ENCODE measurements at regions not wholly inside any gene's neighbourhood (a gene's known extent, or its start where the extent isn't known, plus 50 kb on each side); places are given as distances from the start of the nearest gene placed in this dataset.

DNA sequence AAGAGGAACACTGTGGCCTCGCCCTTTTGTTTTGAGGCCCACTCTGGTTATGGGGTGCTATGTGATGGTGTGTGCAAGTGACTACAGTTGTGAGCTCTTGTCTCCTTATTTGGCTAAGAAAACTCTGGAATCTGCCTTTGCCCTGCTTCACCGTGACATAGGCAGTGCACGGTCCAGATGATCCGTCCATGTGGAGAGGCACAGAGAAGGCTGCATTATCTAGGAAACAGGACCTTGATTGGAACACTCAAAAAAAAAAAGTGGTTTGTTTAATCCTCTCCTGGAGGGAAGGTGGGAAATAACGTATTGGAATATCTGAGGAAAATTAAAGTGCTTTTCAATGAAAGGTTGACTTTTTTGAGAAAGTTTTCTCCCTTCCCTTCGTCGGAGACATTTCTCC, 233.3 kb downstream of the CHD9NB start (continued):
- TF ChIP-seq CBX8 (IDR thresholded peaks at IDR 0.05; ENCODE audit: borderline replicate concordance, low read depth, low read length) (no peak), TBP (IDR thresholded peaks at IDR 0.05; ENCODE audit: low read depth, low read length) (no peak), HDAC6 (IDR thresholded peaks at IDR 0.05; ENCODE audit: low read depth, low read length) (no peak), FOSL1 (IDR thresholded peaks at IDR 0.05; ENCODE audit: insufficient read depth, low read depth, low read length) (no peak)
